HG03575 (cell line): ENCODE measurements at regions not wholly inside any gene's neighbourhood (a gene's known extent, or its start where the extent isn't known, plus 50 kb on each side); places are given as distances from the start of the nearest gene placed in this dataset.
"Not testable (repeated sequence)": the region's sequence is repeated elsewhere in the genome, so short reads cannot be mapped to it uniquely, and the experiment has no call there.

Source experiments
- ATAC-seq: cut with Tn5 transposase; IDR thresholded peaks from one replicate; pipeline ENCODE4 v1.9.1; 2021; ENCODE audit not compliant: unreplicated experiment, insufficient number of reproducible peaks, low FRiP score; ENCODE audit errors: extremely low read depth

GRCh38 chr7:24422441-24423010 lies 138.5 kb downstream of the NPY start:
- no peak for ATAC-seq

GRCh38 chr7:24425664-24426063 lies 141.7 kb downstream of the NPY start:
- no peak for ATAC-seq

GRCh38 chr7:24427048-24427447 lies 143.1 kb downstream of the NPY start:
- no peak for ATAC-seq

- ATAC-seq: no peak
These were observed 144.6 kb upstream of the PALS2 start for GRCh38 chr7:24428676-24429075.

- no peak for ATAC-seq
These were observed 140.6 kb upstream of the PALS2 start for GRCh38 chr7:24432677-24433076.

GRCh38 chr7:24434972-24435371 lies 138.3 kb upstream of the PALS2 start:
- no peak for ATAC-seq

- no peak for ATAC-seq
These were observed 136.9 kb upstream of the PALS2 start for GRCh38 chr7:24436131-24436920.

GRCh38 chr7:24438232-24438631 lies 135.0 kb upstream of the PALS2 start:
- no peak for ATAC-seq

GRCh38 chr7:24439104-24439503 lies 134.1 kb upstream of the PALS2 start:
- not testable (repeated sequence) for ATAC-seq

GRCh38 chr7:24440892-24441291 lies 132.4 kb upstream of the PALS2 start:
- ATAC-seq: no peak

GRCh38 chr7:24441314-24442027 lies 131.8 kb upstream of the PALS2 start:
- no peak for ATAC-seq

GRCh38 chr7:24442170-24442777 lies 131.0 kb upstream of the PALS2 start:
- no peak for ATAC-seq

- ATAC-seq: no peak
These were observed 128.4 kb upstream of the PALS2 start for GRCh38 chr7:24444666-24445440.

- no peak for ATAC-seq
These were observed 125.2 kb upstream of the PALS2 start for GRCh38 chr7:24448038-24448437.

GRCh38 chr7:24449416-24449815 lies 123.8 kb upstream of the PALS2 start:
- ATAC-seq: not testable (repeated sequence)

- peak; percentile 59 for ATAC-seq
These were observed 117.3 kb upstream of the PALS2 start for GRCh38 chr7:24455813-24456525.

GRCh38 chr7:24456526-24457218 lies 116.6 kb upstream of the PALS2 start:
- ATAC-seq: no peak

- no peak for ATAC-seq
These were observed 116.1 kb upstream of the PALS2 start for GRCh38 chr7:24457219-24457558.
